Activated T-helper 2 cell treated with anti-CD3 and anti-CD28 coated beads, Interferon-gamma antibody, Interleukin-2, Interleukin-4, amounts not matched to agents 10 μg/mL and 5 μg/mL and 100 μg/mL, durations not matched to agents 14 hours and 24 hours and 36 hours (primary cell): ENCODE measurements at regions not wholly inside any gene's neighbourhood (a gene's known extent, or its start where the extent isn't known, plus 50 kb on each side); places are given as distances from the start of the nearest gene placed in this dataset.

Experiments
- DNase-seq: peaks from one replicate; pipeline ENCODE4 v3.0.0; 2021; ENCODE audit warnings: low spot score
- H3K27ac Mint-ChIP-seq: one replicate; pipeline ENCODE4 v1.8.0; 2021; ENCODE audit warnings: mixed read lengths
- H3K27me3 Mint-ChIP-seq: one replicate; pipeline ENCODE4 v1.8.0; 2021; ENCODE audit warnings: low read depth, mixed read lengths
- H3K36me3 Mint-ChIP-seq: one replicate; pipeline ENCODE4 v1.8.0; 2021; ENCODE audit warnings: low read depth, mixed read lengths
- H3K4me1 Mint-ChIP-seq: one replicate; pipeline ENCODE4 v1.8.0; 2021; ENCODE audit warnings: low read depth, mixed read lengths
- H3K4me3 Mint-ChIP-seq: one replicate; pipeline ENCODE4 v1.8.0; 2021; ENCODE audit warnings: low read depth, mild to moderate bottlenecking, moderate library complexity, mixed read lengths
- H3K9me3 Mint-ChIP-seq: one replicate; pipeline ENCODE4 v1.8.0; 2021; ENCODE audit warnings: mixed read lengths
- intact Hi-C: fragments of 100-400 bp; cut with micrococcal nuclease; formaldehyde crosslinking; loops from one replicate; pipeline ENCODE4 v1.15.1; 2023

- Mint-ChIP-seq H3K9me3 (peaks cover 48% of the 10 kb centered on the region), H3K27ac (no peak overlapping the region), H3K4me1 (peaks cover 24% of the 10 kb centered on the region), H3K27me3 (peaks cover 3% of the 10 kb centered on the region), H3K36me3 (peaks cover 19% of the 10 kb centered on the region), H3K4me3 (no peak overlapping the region)
- intact Hi-C loops, result no loop called here
- DNase-seq, result no peak
These were observed 110.5 kb upstream of the INSIG1 start for GRCh38 chr7:155187061-155187785.

GRCh38 chr7:155188357-155188756, 109.3 kb upstream of the INSIG1 start:
- intact Hi-C loops, result no loop called here

GRCh38 chr7:155188821-155189581, 108.7 kb upstream of the INSIG1 start:
- H3K9me3 Mint-ChIP-seq, result peaks cover 36% of the 10 kb centered on the region
- no peaks in the 10 kb centered on the region for H3K27me3 Mint-ChIP-seq
- peaks cover 39% of the 10 kb centered on the region for H3K4me1 Mint-ChIP-seq
- no peak for DNase-seq
- H3K36me3 Mint-ChIP-seq, result peaks cover 26% of the 10 kb centered on the region
- intact Hi-C loops, result no loop called here
- no peak overlapping the region for H3K4me3 Mint-ChIP-seq
- H3K27ac Mint-ChIP-seq, result no peak overlapping the region

More at GRCh38 chr7:155188357-155188756, 109.3 kb upstream of the INSIG1 start:
- Mint-ChIP-seq H3K9me3 (peaks cover 43% of the 10 kb centered on the region), H3K36me3 (peaks cover 23% of the 10 kb centered on the region), H3K4me3 (no peak overlapping the region), H3K27me3 (no peaks in the 10 kb centered on the region), H3K27ac (no peak overlapping the region), H3K4me1 (peaks cover 33% of the 10 kb centered on the region)
- no peak for DNase-seq

- H3K36me3 Mint-ChIP-seq, result peaks cover 31% of the 10 kb centered on the region
- peaks cover 41% of the 10 kb centered on the region for H3K4me1 Mint-ChIP-seq
- H3K9me3 Mint-ChIP-seq, result peaks cover 38% of the 10 kb centered on the region
- no peak overlapping the region for H3K4me3 Mint-ChIP-seq
- H3K27ac Mint-ChIP-seq, result no peak overlapping the region
- H3K27me3 Mint-ChIP-seq, result no peaks in the 10 kb centered on the region
- DNase-seq, result no peak
- intact Hi-C loops, result no loop called here
These were observed 108.1 kb upstream of the INSIG1 start for GRCh38 chr7:155189590-155189989.

GRCh38 chr7:155190688-155191087, 107.0 kb upstream of the INSIG1 start:
- Mint-ChIP-seq H3K4me3 (peak overlapping the region; percentile 2), H3K36me3 (peaks cover 28% of the 10 kb centered on the region), H3K27me3 (no peaks in the 10 kb centered on the region), H3K27ac (no peak overlapping the region), H3K4me1 (peaks cover 41% of the 10 kb centered on the region), H3K9me3 (peaks cover 32% of the 10 kb centered on the region)
- peak; percentile 51 for DNase-seq
- intact Hi-C loops, result loop anchor here (1.0 kb wide), 1 partner anchor 155 kb away; no protein-coding TSS in a partner anchor

GRCh38 chr7:155191137-155191536, 106.5 kb upstream of the INSIG1 start:
- intact Hi-C loops, result no loop called here
- Mint-ChIP-seq H3K4me3 (no peak overlapping the region), H3K27ac (no peak overlapping the region), H3K27me3 (no peaks in the 10 kb centered on the region), H3K4me1 (peaks cover 41% of the 10 kb centered on the region), H3K9me3 (peaks cover 31% of the 10 kb centered on the region), H3K36me3 (peaks cover 28% of the 10 kb centered on the region)
- no peak for DNase-seq

- peak overlapping the region; percentile 25 for H3K27ac Mint-ChIP-seq
- H3K36me3 Mint-ChIP-seq, result peaks cover 32% of the 10 kb centered on the region
- H3K9me3 Mint-ChIP-seq, result peaks cover 31% of the 10 kb centered on the region
- DNase-seq, result no peak
- peaks cover 41% of the 10 kb centered on the region for H3K4me1 Mint-ChIP-seq
- no peaks in the 10 kb centered on the region for H3K27me3 Mint-ChIP-seq
- intact Hi-C loops, result loop anchor here (2.0 kb wide), 1 partner anchor 15 kb away; no protein-coding TSS in a partner anchor
- no peak overlapping the region for H3K4me3 Mint-ChIP-seq
These were observed 105.7 kb upstream of the INSIG1 start for GRCh38 chr7:155191901-155192478.

GRCh38 chr7:155192961-155193640, 104.6 kb upstream of the INSIG1 start:
- intact Hi-C loops, result loop anchor here (1.0 to 2.0 kb wide), 2 partner anchors 14 to 70 kb away; no protein-coding TSS in a partner anchor
- H3K4me3 Mint-ChIP-seq, result no peak overlapping the region
- H3K27me3 Mint-ChIP-seq, result no peaks in the 10 kb centered on the region
- DNase-seq, result no peak
- H3K36me3 Mint-ChIP-seq, result peaks cover 36% of the 10 kb centered on the region
- H3K9me3 Mint-ChIP-seq, result peaks cover 39% of the 10 kb centered on the region
- no peak overlapping the region for H3K27ac Mint-ChIP-seq
- H3K4me1 Mint-ChIP-seq, result peaks cover 45% of the 10 kb centered on the region

GRCh38 chr7:155193716-155194115, 104.0 kb upstream of the INSIG1 start:
- Mint-ChIP-seq H3K27ac (no peak overlapping the region), H3K9me3 (peaks cover 44% of the 10 kb centered on the region), H3K27me3 (no peaks in the 10 kb centered on the region), H3K36me3 (peaks cover 36% of the 10 kb centered on the region), H3K4me1 (peaks cover 46% of the 10 kb centered on the region), H3K4me3 (no peak overlapping the region)
- DNase-seq, result no peak
- intact Hi-C loops, result loop anchor here (1.0 to 2.0 kb wide), 2 partner anchors 13 to 70 kb away; no protein-coding TSS in a partner anchor

GRCh38 chr7:155194382-155195140, 103.1 kb upstream of the INSIG1 start:
- no peak for DNase-seq
- Mint-ChIP-seq H3K27ac (no peak overlapping the region), H3K36me3 (peaks cover 39% of the 10 kb centered on the region), H3K4me3 (no peak overlapping the region), H3K27me3 (no peaks in the 10 kb centered on the region), H3K9me3 (peaks cover 44% of the 10 kb centered on the region), H3K4me1 (peaks cover 50% of the 10 kb centered on the region)
- intact Hi-C loops, result no loop called here

GRCh38 chr7:155195939-155196523, 101.6 kb upstream of the INSIG1 start:
- DNase-seq, result no peak
- Mint-ChIP-seq H3K27me3 (no peaks in the 10 kb centered on the region), H3K9me3 (peaks cover 44% of the 10 kb centered on the region), H3K36me3 (peaks cover 42% of the 10 kb centered on the region), H3K27ac (no peak overlapping the region), H3K4me3 (no peak overlapping the region), H3K4me1 (peaks cover 53% of the 10 kb centered on the region)
- intact Hi-C loops, result no loop called here
